ENCODE measurements at regions not wholly inside any gene's neighbourhood (a gene's known extent, or its start where the extent isn't known, plus 50 kb on each side); places are given as distances from the start of the nearest gene placed in this dataset.

DNA sequence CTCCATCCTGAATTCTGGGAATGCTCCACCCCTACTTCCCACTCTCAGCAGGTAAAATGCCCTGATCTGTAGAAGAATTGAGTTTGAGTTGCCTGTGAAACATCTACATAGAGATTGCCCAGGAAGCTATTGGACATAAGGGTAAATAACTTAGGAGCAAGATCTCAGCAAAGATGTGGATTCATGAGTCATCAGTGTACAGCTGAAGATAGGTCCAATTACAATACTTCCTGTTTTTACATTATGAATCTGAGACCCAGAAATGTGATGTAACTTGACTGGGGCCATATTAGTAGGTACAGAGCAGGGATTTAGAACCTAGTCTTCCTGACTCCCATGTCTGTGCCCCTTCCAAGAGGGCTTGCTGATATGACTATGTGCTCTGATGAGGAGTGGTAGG is 79.4 kb upstream of the FNDC3A start:
- no peaks in the 10 kb centered on the region for H3K9me3 Mint-ChIP-seq
- H3K9me3 ChIP-seq (ENCODE audit: control insufficient read depth in 1 of 2, insufficient read depth in 1 of 2, low read length in 2 of 2) = no peaks in the 10 kb centered on the region
- H3K27me3 ChIP-seq (ENCODE audit: control insufficient read depth in 1 of 2, insufficient read depth in 2 of 2, low read length in 2 of 2) = peaks cover 0 to 6% of the 10 kb centered on the region in 2 experiments
- ATAC-seq (ENCODE audit: poor library complexity) (no peak), DNase-seq (peak in 1 of 14 experiments; percentile 21)
- intact Hi-C loops (cut with DNase I, micrococcal nuclease) = no loop called here
- H3K4me3 ChIP-seq (ENCODE audit: low read length) = no peak overlapping the region
- no peak overlapping the region for H3K27ac ChIP-seq (ENCODE audit: low read depth in 1 of 2, low read length in 2 of 2)
- CTCF ChIA-PET = no interaction called here
- H3K4me1 Mint-ChIP-seq (ENCODE audit: low read depth) = no peaks in the 10 kb centered on the region
- no peaks in the 10 kb centered on the region for H3K36me3 Mint-ChIP-seq (ENCODE audit: low read depth)
- no peaks in the 10 kb centered on the region for H3K4me1 ChIP-seq (ENCODE audit: insufficient read depth, low read length)
- no peaks in the 10 kb centered on the region for H3K36me3 ChIP-seq (ENCODE audit: insufficient read depth, low read length)
- TF ChIP-seq, protein P1, sequence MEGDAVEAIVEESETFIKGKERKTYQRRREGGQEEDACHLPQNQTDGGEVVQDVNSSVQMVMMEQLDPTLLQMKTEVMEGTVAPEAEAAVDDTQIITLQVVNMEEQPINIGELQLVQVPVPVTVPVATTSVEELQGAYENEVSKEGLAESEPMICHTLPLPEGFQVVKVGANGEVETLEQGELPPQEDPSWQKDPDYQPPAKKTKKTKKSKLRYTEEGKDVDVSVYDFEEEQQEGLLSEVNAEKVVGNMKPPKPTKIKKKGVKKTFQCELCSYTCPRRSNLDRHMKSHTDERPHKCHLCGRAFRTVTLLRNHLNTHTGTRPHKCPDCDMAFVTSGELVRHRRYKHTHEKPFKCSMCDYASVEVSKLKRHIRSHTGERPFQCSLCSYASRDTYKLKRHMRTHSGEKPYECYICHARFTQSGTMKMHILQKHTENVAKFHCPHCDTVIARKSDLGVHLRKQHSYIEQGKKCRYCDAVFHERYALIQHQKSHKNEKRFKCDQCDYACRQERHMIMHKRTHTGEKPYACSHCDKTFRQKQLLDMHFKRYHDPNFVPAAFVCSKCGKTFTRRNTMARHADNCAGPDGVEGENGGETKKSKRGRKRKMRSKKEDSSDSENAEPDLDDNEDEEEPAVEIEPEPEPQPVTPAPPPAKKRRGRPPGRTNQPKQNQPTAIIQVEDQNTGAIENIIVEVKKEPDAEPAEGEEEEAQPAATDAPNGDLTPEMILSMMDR (IDR thresholded peaks at IDR 0.05) = no peak
- H3K4me3 Mint-ChIP-seq = no peak overlapping the region
- H3K27me3 Mint-ChIP-seq = peaks cover 14% of the 10 kb centered on the region
- H3K27ac Mint-ChIP-seq = no peak overlapping the region
- POLR2A ChIA-PET = interaction anchor here (0.6 kb wide), 1 partner anchor 79 kb away, joined by 3 read pairs; no protein-coding TSS in a partner anchor

- H3K27me3 ChIP-seq (ENCODE audit: control insufficient read depth in 1 of 2, insufficient read depth in 2 of 2, low read length in 2 of 2) = peaks cover 3 to 10% of the 10 kb centered on the region in 2 experiments
- CTCF ChIA-PET = no interaction called here
- H3K4me3 Mint-ChIP-seq = no peak overlapping the region
- no peaks in the 10 kb centered on the region for H3K9me3 Mint-ChIP-seq
- no peaks in the 10 kb centered on the region for H3K4me1 Mint-ChIP-seq (ENCODE audit: low read depth)
- no peak overlapping the region for H3K27ac Mint-ChIP-seq
- ATAC-seq (ENCODE audit: poor library complexity) = no peak
- no peak overlapping the region for H3K27ac ChIP-seq (ENCODE audit: low read depth in 1 of 2, low read length in 2 of 2)
- no peaks in the 10 kb centered on the region for H3K4me1 ChIP-seq (ENCODE audit: insufficient read depth, low read length)
- TF ChIP-seq, protein P1 (IDR thresholded peaks at IDR 0.05) = no peak
- H3K36me3 Mint-ChIP-seq (ENCODE audit: low read depth) = no peaks in the 10 kb centered on the region
- H3K9me3 ChIP-seq (ENCODE audit: control insufficient read depth in 1 of 2, insufficient read depth in 1 of 2, low read length in 2 of 2) = no peaks in the 10 kb centered on the region
- intact Hi-C loops (cut with DNase I, micrococcal nuclease) = no loop called here
- no peak overlapping the region for H3K4me3 ChIP-seq (ENCODE audit: low read length)
- peaks cover 14% of the 10 kb centered on the region for H3K27me3 Mint-ChIP-seq
- no peaks in the 10 kb centered on the region for H3K36me3 ChIP-seq (ENCODE audit: insufficient read depth, low read length)
- POLR2A ChIA-PET = no interaction called here
- peak in 3 of 14 experiments; percentile 18 to 54 (median 37) for DNase-seq
Measured at GRCh38 chr13:48901781-48902180, 73.9 kb upstream of the FNDC3A start.

GRCh38 chr13:48902368-48902767 is 73.3 kb upstream of the FNDC3A start:
- ChIA-PET CTCF (no interaction called here), POLR2A (no interaction called here)
- Histone ChIP-seq H3K36me3 (ENCODE audit: insufficient read depth, low read length) (no peaks in the 10 kb centered on the region), H3K4me1 (ENCODE audit: insufficient read depth, low read length) (no peaks in the 10 kb centered on the region), H3K4me3 (ENCODE audit: low read length) (no peak overlapping the region), H3K27me3 (ENCODE audit: control insufficient read depth in 1 of 2, insufficient read depth in 2 of 2, low read length in 2 of 2) (peaks cover 3 to 10% of the 10 kb centered on the region in 2 experiments), H3K9me3 (ENCODE audit: control insufficient read depth in 1 of 2, insufficient read depth in 1 of 2, low read length in 2 of 2) (no peaks in the 10 kb centered on the region), H3K27ac (ENCODE audit: low read depth in 1 of 2, low read length in 2 of 2) (no peak overlapping the region)
- peaks cover 14% of the 10 kb centered on the region for H3K27me3 Mint-ChIP-seq
- no peaks in the 10 kb centered on the region for H3K4me1 Mint-ChIP-seq (ENCODE audit: low read depth)
- H3K4me3 Mint-ChIP-seq = no peak overlapping the region
- H3K27ac Mint-ChIP-seq = no peak overlapping the region
- intact Hi-C loops (cut with DNase I, micrococcal nuclease) = no loop called here
- peak in 1 of 14 experiments; percentile 22 for DNase-seq
- no peaks in the 10 kb centered on the region for H3K36me3 Mint-ChIP-seq (ENCODE audit: low read depth)
- TF ChIP-seq, protein P1 (IDR thresholded peaks at IDR 0.05) = no peak
- ATAC-seq (ENCODE audit: poor library complexity) = no peak
- no peaks in the 10 kb centered on the region for H3K9me3 Mint-ChIP-seq

Measured in CD4-positive, alpha-beta T cell (primary cell).